ENCODE measurements at regions not wholly inside any gene's neighbourhood (a gene's known extent, or its start where the extent isn't known, plus 50 kb on each side); places are given as distances from the start of the nearest gene placed in this dataset.

DNA sequence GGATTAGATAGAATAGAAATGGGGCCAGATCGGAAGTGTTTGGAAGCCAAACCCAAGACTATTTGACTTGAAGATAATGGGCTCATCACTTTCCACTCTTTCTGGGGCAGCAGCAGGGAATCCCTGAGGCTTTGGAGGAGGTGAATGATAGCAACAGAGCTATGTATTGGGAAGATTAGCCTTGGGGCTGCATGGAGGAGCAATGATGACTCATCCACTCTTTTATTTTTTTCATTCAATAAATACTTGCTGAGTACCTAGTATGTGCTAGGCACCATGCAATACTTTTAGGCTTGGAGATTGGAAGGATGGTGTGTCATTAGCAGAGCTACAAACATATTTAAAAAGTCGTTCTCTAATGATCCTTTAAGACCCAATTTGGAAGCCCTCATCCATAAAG lies 166.9 kb upstream of the FOXD3 start:
- DNase-seq (ENCODE audit: low read depth in 1 of 2, low spot score in 1 of 2): no peak
- Histone ChIP-seq H3K27ac (replicated peaks) (no peak overlapping the region), H3K4me3 (replicated peaks; ENCODE audit: insufficient read depth, low read length) (no peak overlapping the region), H3K27me3 (ENCODE audit: insufficient read depth, poor library complexity, severe bottlenecking) (peaks cover 10% of the 10 kb centered on the region)
- no peak for TF ChIP-seq GABPA (IDR thresholded peaks at IDR 0.05; ENCODE audit: low read depth)
- no peak for TF ChIP-seq POLR2AphosphoS5 (IDR thresholded peaks at IDR 0.05; ENCODE audit: low read depth)
- no peak for TF ChIP-seq SPI1 (IDR thresholded peaks at IDR 0.05; ENCODE audit: borderline replicate concordance, low read depth)
- TF ChIP-seq, protein P1, sequence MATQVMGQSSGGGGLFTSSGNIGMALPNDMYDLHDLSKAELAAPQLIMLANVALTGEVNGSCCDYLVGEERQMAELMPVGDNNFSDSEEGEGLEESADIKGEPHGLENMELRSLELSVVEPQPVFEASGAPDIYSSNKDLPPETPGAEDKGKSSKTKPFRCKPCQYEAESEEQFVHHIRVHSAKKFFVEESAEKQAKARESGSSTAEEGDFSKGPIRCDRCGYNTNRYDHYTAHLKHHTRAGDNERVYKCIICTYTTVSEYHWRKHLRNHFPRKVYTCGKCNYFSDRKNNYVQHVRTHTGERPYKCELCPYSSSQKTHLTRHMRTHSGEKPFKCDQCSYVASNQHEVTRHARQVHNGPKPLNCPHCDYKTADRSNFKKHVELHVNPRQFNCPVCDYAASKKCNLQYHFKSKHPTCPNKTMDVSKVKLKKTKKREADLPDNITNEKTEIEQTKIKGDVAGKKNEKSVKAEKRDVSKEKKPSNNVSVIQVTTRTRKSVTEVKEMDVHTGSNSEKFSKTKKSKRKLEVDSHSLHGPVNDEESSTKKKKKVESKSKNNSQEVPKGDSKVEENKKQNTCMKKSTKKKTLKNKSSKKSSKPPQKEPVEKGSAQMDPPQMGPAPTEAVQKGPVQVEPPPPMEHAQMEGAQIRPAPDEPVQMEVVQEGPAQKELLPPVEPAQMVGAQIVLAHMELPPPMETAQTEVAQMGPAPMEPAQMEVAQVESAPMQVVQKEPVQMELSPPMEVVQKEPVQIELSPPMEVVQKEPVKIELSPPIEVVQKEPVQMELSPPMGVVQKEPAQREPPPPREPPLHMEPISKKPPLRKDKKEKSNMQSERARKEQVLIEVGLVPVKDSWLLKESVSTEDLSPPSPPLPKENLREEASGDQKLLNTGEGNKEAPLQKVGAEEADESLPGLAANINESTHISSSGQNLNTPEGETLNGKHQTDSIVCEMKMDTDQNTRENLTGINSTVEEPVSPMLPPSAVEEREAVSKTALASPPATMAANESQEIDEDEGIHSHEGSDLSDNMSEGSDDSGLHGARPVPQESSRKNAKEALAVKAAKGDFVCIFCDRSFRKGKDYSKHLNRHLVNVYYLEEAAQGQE (IDR thresholded peaks at IDR 0.05; ENCODE audit: insufficient replicate concordance, low read depth): no peak
- TF ChIP-seq, protein P2, sequence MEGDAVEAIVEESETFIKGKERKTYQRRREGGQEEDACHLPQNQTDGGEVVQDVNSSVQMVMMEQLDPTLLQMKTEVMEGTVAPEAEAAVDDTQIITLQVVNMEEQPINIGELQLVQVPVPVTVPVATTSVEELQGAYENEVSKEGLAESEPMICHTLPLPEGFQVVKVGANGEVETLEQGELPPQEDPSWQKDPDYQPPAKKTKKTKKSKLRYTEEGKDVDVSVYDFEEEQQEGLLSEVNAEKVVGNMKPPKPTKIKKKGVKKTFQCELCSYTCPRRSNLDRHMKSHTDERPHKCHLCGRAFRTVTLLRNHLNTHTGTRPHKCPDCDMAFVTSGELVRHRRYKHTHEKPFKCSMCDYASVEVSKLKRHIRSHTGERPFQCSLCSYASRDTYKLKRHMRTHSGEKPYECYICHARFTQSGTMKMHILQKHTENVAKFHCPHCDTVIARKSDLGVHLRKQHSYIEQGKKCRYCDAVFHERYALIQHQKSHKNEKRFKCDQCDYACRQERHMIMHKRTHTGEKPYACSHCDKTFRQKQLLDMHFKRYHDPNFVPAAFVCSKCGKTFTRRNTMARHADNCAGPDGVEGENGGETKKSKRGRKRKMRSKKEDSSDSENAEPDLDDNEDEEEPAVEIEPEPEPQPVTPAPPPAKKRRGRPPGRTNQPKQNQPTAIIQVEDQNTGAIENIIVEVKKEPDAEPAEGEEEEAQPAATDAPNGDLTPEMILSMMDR (IDR thresholded peaks at IDR 0.05; ENCODE audit: insufficient read depth, low read length): no peak

DNA sequence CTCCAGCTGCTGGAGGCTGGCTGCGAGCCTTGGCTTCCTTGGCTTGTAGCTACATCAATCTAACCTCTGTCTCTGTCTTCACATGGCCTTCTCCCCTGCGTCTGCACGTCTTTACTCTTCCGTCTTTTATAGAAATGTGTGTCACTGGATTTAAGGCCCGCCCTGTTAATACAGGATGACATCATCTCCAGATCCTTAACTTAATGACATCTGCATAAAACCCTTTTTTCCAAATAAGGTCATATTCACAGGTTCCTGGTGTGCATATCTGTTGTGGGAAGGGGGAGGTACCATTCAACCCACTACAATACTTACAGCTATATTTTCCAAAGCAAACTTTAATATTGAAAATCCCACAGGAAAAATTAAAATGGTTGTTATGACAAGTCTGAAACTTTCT lies 165.3 kb upstream of the FOXD3 start:
- TF ChIP-seq SPI1 (IDR thresholded peaks at IDR 0.05; ENCODE audit: borderline replicate concordance, low read depth) (no peak), POLR2AphosphoS5 (IDR thresholded peaks at IDR 0.05; ENCODE audit: low read depth) (no peak), GABPA (IDR thresholded peaks at IDR 0.05; ENCODE audit: low read depth) (no peak)
- TF ChIP-seq, protein P1 (IDR thresholded peaks at IDR 0.05; ENCODE audit: insufficient replicate concordance, low read depth): no peak
- TF ChIP-seq, protein P2 (IDR thresholded peaks at IDR 0.05; ENCODE audit: insufficient read depth, low read length): no peak
- peaks cover 10% of the 10 kb centered on the region for H3K27me3 ChIP-seq (ENCODE audit: insufficient read depth, poor library complexity, severe bottlenecking)
- DNase-seq (ENCODE audit: low read depth in 1 of 2, low spot score in 1 of 2): no peak

DNA sequence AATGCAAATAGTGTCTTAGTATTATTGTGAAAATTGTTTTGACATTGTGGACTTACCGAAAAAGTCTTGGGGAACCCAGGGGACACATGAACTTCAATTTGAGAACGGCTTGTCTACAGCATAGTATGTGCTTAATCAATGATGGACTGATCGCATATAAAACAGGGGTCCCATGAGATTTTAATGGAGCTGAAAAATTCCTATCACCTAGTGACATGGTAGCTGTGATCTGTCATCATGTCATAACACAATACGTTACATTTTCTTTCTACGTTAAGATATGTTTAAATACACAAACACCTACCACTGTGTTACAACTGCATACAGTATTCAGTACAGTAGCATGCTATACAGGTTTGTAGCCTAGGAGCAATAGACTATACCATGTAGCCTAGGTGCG lies 153.3 kb upstream of the FOXD3 start:
- H3K27me3 ChIP-seq (ENCODE audit: insufficient read depth, poor library complexity, severe bottlenecking): peaks cover 3% of the 10 kb centered on the region
- H3K27ac ChIP-seq (replicated peaks): no peak overlapping the region
- no peak overlapping the region for H3K4me3 ChIP-seq (replicated peaks; ENCODE audit: insufficient read depth, low read length)
- DNase-seq (ENCODE audit: low read depth in 1 of 2, low spot score in 1 of 2): no peak
- TF ChIP-seq, protein P2 (IDR thresholded peaks at IDR 0.05; ENCODE audit: insufficient read depth, low read length): no peak

More for the DNA sequence above, 165.3 kb upstream of the FOXD3 start:
- Histone ChIP-seq H3K4me3 (replicated peaks; ENCODE audit: insufficient read depth, low read length) (no peak overlapping the region), H3K27ac (replicated peaks) (no peak overlapping the region)

DNA sequence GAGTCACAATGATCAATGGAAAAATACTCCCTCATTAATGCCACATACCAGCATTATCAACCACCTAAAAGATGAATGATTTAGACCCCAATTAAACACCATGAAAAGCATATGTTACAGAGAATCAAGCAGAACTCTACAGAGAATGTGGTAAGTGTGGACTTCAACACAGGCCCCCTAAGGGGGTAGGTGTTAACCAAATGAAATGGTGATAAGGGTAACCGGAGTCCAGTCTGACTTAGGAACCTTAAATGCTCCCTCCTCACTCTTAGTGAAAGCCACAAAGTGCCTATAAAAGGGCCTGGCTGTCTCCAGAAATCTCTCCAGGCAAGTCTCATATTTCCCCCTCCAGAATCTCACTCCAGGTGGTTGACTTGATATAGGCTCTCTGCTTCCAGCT lies 149.2 kb upstream of the FOXD3 start:
- TF ChIP-seq POLR2AphosphoS5 (IDR thresholded peaks at IDR 0.05; ENCODE audit: low read depth): no peak
- TF ChIP-seq, protein P2 (IDR thresholded peaks at IDR 0.05; ENCODE audit: insufficient read depth, low read length): no peak
- TF ChIP-seq, protein P1 (IDR thresholded peaks at IDR 0.05; ENCODE audit: insufficient replicate concordance, low read depth): no peak
- no peak for TF ChIP-seq SPI1 (IDR thresholded peaks at IDR 0.05; ENCODE audit: borderline replicate concordance, low read depth)
- TF ChIP-seq GABPA (IDR thresholded peaks at IDR 0.05; ENCODE audit: low read depth): no peak
- Histone ChIP-seq H3K27me3 (ENCODE audit: insufficient read depth, poor library complexity, severe bottlenecking) (peaks cover 3% of the 10 kb centered on the region), H3K4me3 (replicated peaks; ENCODE audit: insufficient read depth, low read length) (no peak overlapping the region), H3K27ac (replicated peaks) (no peak overlapping the region)
- DNase-seq (ENCODE audit: low read depth in 1 of 2, low spot score in 1 of 2): no peak
